Activated CD4-positive, alpha-beta T cell treated with anti-CD3 and anti-CD28 coated beads for 24 hours (primary cell): ENCODE measurements at regions not wholly inside any gene's neighbourhood (a gene's known extent, or its start where the extent isn't known, plus 50 kb on each side); places are given as distances from the start of the nearest gene placed in this dataset.

ENCODE experiments used
- DNase-seq, 2 donors: peaks; one replicate each; pipeline ENCODE4 v3.0.0-alpha.2; 2020; ENCODE audit warnings: low read depth in 2 of 2

- no peak for DNase-seq
These were observed 757.3 kb downstream of the LTN1 start for GRCh38 chr21:28235169-28235895.

- DNase-seq: no peak
These were observed 758.4 kb downstream of the LTN1 start for GRCh38 chr21:28234326-28234725.

- no peak for DNase-seq
These were observed 759.0 kb downstream of the LTN1 start for GRCh38 chr21:28233536-28234220.

GRCh38 chr21:28230559-28230958 is 762.1 kb downstream of the LTN1 start:
- DNase-seq: no peak

GRCh38 chr21:28229814-28230213 is 762.9 kb downstream of the LTN1 start:
- no peak for DNase-seq

- DNase-seq: no peak
These were observed 764.1 kb downstream of the LTN1 start for GRCh38 chr21:28228636-28228995.

- no peak for DNase-seq
These were observed 764.6 kb downstream of the LTN1 start for GRCh38 chr21:28227881-28228635.

GRCh38 chr21:28226563-28226962 is 766.1 kb downstream of the LTN1 start:
- DNase-seq: no peak

GRCh38 chr21:28224191-28224726 is 768.4 kb downstream of the LTN1 start:
- DNase-seq: no peak

GRCh38 chr21:28221984-28222383 is 770.7 kb downstream of the LTN1 start:
- no peak for DNase-seq

- no peak for DNase-seq
These were observed 772.0 kb downstream of the LTN1 start for GRCh38 chr21:28220680-28221079.

- no peak for DNase-seq
These were observed 775.6 kb downstream of the LTN1 start for GRCh38 chr21:28216976-28217523.

- no peak for DNase-seq
These were observed 777.3 kb downstream of the LTN1 start for GRCh38 chr21:28215214-28215954.

- DNase-seq: no peak
These were observed 777.9 kb downstream of the LTN1 start for GRCh38 chr21:28214786-28215185.

- DNase-seq: no peak
These were observed 779.4 kb downstream of the LTN1 start for GRCh38 chr21:28213261-28213660.

- DNase-seq: no peak
These were observed 780.6 kb downstream of the LTN1 start for GRCh38 chr21:28212061-28212460.

- DNase-seq: no peak
These were observed 785.1 kb downstream of the LTN1 start for GRCh38 chr21:28207436-28208173.

GRCh38 chr21:28200726-28201125 is 792.0 kb downstream of the LTN1 start:
- no peak for DNase-seq

- no peak for DNase-seq
These were observed 795.7 kb downstream of the LTN1 start for GRCh38 chr21:28196981-28197380.

GRCh38 chr21:28193189-28193588 is 799.5 kb downstream of the LTN1 start:
- no peak for DNase-seq

- no peak for DNase-seq
These were observed 806.1 kb downstream of the LTN1 start for GRCh38 chr21:28186604-28187003.
